ENCODE measurements at regions not wholly inside any gene's neighbourhood (a gene's known extent, or its start where the extent isn't known, plus 50 kb on each side); places are given as distances from the start of the nearest gene placed in this dataset.

- H3K36me3 ChIP-seq (ENCODE audit: insufficient read depth, low read length) = no peaks in the 10 kb centered on the region
- ChIA-PET CTCF (no interaction called here), POLR2A (no interaction called here)
- H3K9me3 Mint-ChIP-seq = peaks cover 3% of the 10 kb centered on the region
- TF ChIP-seq CTCF (IDR thresholded peaks at IDR 0.05) = no peak
- H3K27me3 ChIP-seq (ENCODE audit: control insufficient read depth in 1 of 2, insufficient read depth in 2 of 2, low read length in 2 of 2) = no peaks in the 10 kb centered on the region
- intact Hi-C loops (cut with DNase I, micrococcal nuclease) = no loop called here
- no peak overlapping the region for H3K27ac Mint-ChIP-seq
- DNase-seq (no peak), ATAC-seq (ENCODE audit: poor library complexity) (no peak)
- no peak overlapping the region for H3K4me3 Mint-ChIP-seq
- no peak overlapping the region for H3K27ac ChIP-seq (ENCODE audit: low read depth in 1 of 2, low read length in 2 of 2)
- no peaks in the 10 kb centered on the region for H3K4me1 ChIP-seq (ENCODE audit: insufficient read depth, low read length)
- no peak overlapping the region for H3K4me3 ChIP-seq (ENCODE audit: low read length)
- H3K27me3 Mint-ChIP-seq = no peaks in the 10 kb centered on the region
- H3K36me3 Mint-ChIP-seq (ENCODE audit: low read depth) = no peaks in the 10 kb centered on the region
- no peaks in the 10 kb centered on the region for H3K4me1 Mint-ChIP-seq (ENCODE audit: low read depth)
- H3K9me3 ChIP-seq (ENCODE audit: control insufficient read depth in 1 of 2, insufficient read depth in 1 of 2, low read length in 2 of 2) = peaks cover 0 to 5% of the 10 kb centered on the region in 2 experiments
Observed at GRCh38 chr12:59179231-59179630, 258.9 kb upstream of the LRIG3 start.

GRCh38 chr12:59173695-59174094 lies 253.4 kb upstream of the LRIG3 start:
- peaks cover 3% of the 10 kb centered on the region for H3K9me3 Mint-ChIP-seq
- no peak for TF ChIP-seq CTCF (IDR thresholded peaks at IDR 0.05)
- Histone ChIP-seq H3K4me1 (ENCODE audit: insufficient read depth, low read length) (no peaks in the 10 kb centered on the region), H3K9me3 (ENCODE audit: control insufficient read depth in 1 of 2, insufficient read depth in 1 of 2, low read length in 2 of 2) (peaks cover 0 to 5% of the 10 kb centered on the region in 2 experiments), H3K4me3 (ENCODE audit: low read length) (no peak overlapping the region), H3K27ac (ENCODE audit: low read depth in 1 of 2, low read length in 2 of 2) (no peak overlapping the region), H3K36me3 (ENCODE audit: insufficient read depth, low read length) (no peaks in the 10 kb centered on the region), H3K27me3 (ENCODE audit: control insufficient read depth in 1 of 2, insufficient read depth in 2 of 2, low read length in 2 of 2) (no peaks in the 10 kb centered on the region)
- H3K36me3 Mint-ChIP-seq (ENCODE audit: low read depth) = no peaks in the 10 kb centered on the region
- H3K4me1 Mint-ChIP-seq (ENCODE audit: low read depth) = no peaks in the 10 kb centered on the region
- POLR2A ChIA-PET = no interaction called here
- CTCF ChIA-PET = no interaction called here
- DNase-seq (no peak), ATAC-seq (ENCODE audit: poor library complexity) (no peak)
- intact Hi-C loops (cut with DNase I, micrococcal nuclease) = no loop called here
- H3K4me3 Mint-ChIP-seq = no peak overlapping the region
- no peak overlapping the region for H3K27ac Mint-ChIP-seq
- H3K27me3 Mint-ChIP-seq = no peaks in the 10 kb centered on the region

- Mint-ChIP-seq H3K4me3 (no peak overlapping the region), H3K36me3 (ENCODE audit: low read depth) (no peaks in the 10 kb centered on the region), H3K9me3 (no peaks in the 10 kb centered on the region), H3K27ac (no peak overlapping the region), H3K4me1 (ENCODE audit: low read depth) (no peaks in the 10 kb centered on the region), H3K27me3 (no peaks in the 10 kb centered on the region)
- ATAC-seq (ENCODE audit: poor library complexity) (no peak), DNase-seq (no peak)
- TF ChIP-seq CTCF (IDR thresholded peaks at IDR 0.05) = no peak
- ChIA-PET CTCF (no interaction called here), POLR2A (no interaction called here)
- Histone ChIP-seq H3K4me1 (ENCODE audit: insufficient read depth, low read length) (no peaks in the 10 kb centered on the region), H3K36me3 (ENCODE audit: insufficient read depth, low read length) (no peaks in the 10 kb centered on the region), H3K4me3 (ENCODE audit: low read length) (no peak overlapping the region), H3K27me3 (ENCODE audit: control insufficient read depth in 1 of 2, insufficient read depth in 2 of 2, low read length in 2 of 2) (no peaks in the 10 kb centered on the region), H3K9me3 (ENCODE audit: control insufficient read depth in 1 of 2, insufficient read depth in 1 of 2, low read length in 2 of 2) (no peaks in the 10 kb centered on the region), H3K27ac (ENCODE audit: low read depth in 1 of 2, low read length in 2 of 2) (no peak overlapping the region)
- intact Hi-C loops (cut with DNase I, micrococcal nuclease) = loop anchor here (10.0 kb wide), 2 partner anchors 824 to 1184 kb away; no protein-coding TSS in a partner anchor
Observed at GRCh38 chr12:59168647-59169046, 248.3 kb upstream of the LRIG3 start.
